Smooth muscle cell (in vitro differentiated cells): ENCODE measurements at regions not wholly inside any gene's neighbourhood (a gene's known extent, or its start where the extent isn't known, plus 50 kb on each side); places are given as distances from the start of the nearest gene placed in this dataset.
"Not testable (repeated sequence)": the region's sequence is repeated elsewhere in the genome, so short reads cannot be mapped to it uniquely, and the experiment has no call there.

ENCODE experiments used
- DNase-seq: peaks from one replicate; lab custom pipeline; 2025; ENCODE audit not compliant: unreplicated experiment; lab: John Stamatoyannopoulos, UW
- H2AFZ ChIP-seq: fragments of 200-600 bp; sonication (generic); 2 replicates; pipeline ENCODE4 v1.6.0; 2016; ENCODE audit warnings: antibody characterized with exemption, low read depth, mild to moderate bottlenecking
- H3F3A ChIP-seq: fragments of 200-600 bp; sonication (generic); 2 replicates; pipeline ENCODE4 v1.6.0; 2017; ENCODE audit warnings: antibody characterized with exemption, low read depth
- H3K27ac ChIP-seq: fragments of 200-600 bp; sonication (generic); 2 replicates; pipeline ENCODE4 v1.5.1; 2016; ENCODE audit warnings: low read depth, mild to moderate bottlenecking
- H3K27me3 ChIP-seq: fragments of 200-600 bp; sonication (generic); 2 replicates; pipeline ENCODE4 v1.6.1; 2016; ENCODE audit warnings: low read depth, mild to moderate bottlenecking
- H3K36me3 ChIP-seq: fragments of 200-600 bp; sonication (generic); 2 replicates; pipeline ENCODE4 v1.5.1; 2016; ENCODE audit warnings: low read depth
- H3K4me1 ChIP-seq: fragments of 200-600 bp; sonication (generic); 2 replicates; pipeline ENCODE4 v1.5.1; 2016; ENCODE audit warnings: low read depth
- H3K4me2 ChIP-seq: fragments of 200-600 bp; sonication (generic); 2 replicates; pipeline ENCODE4 v1.6.0; 2016; ENCODE audit warnings: mild to moderate bottlenecking
- H3K4me3 ChIP-seq: fragments of 200-600 bp; sonication (generic); 2 replicates; pipeline ENCODE4 v1.5.1; 2016; ENCODE audit warnings: mild to moderate bottlenecking
- H3K79me2 ChIP-seq: fragments of 200-600 bp; sonication (generic); 2 replicates; pipeline ENCODE4 v1.6.0; 2016; ENCODE audit warnings: low read depth, mild to moderate bottlenecking
- H3K9ac ChIP-seq: fragments of 200-600 bp; sonication (generic); 2 replicates; pipeline ENCODE4 v1.6.0; 2016; ENCODE audit warnings: low read depth
- H3K9me3 ChIP-seq: fragments of 200-600 bp; sonication (generic); replicated peaks from 2 replicates; pipeline ENCODE4 v1.5.1; 2016; ENCODE audit warnings: low read depth
- H4K20me1 ChIP-seq: fragments of 200-600 bp; sonication (generic); 2 replicates; pipeline ENCODE4 v1.6.0; 2016; ENCODE audit warnings: low read depth
- WGBS: methylation state at CpG from one replicate; pipeline ENCODE4 v1.1.7; 2016; ENCODE audit warnings: low lambda C conversion rate; 5-methylcytosine and 5-hydroxymethylcytosine counted together
- TF ChIP-seq, protein P1 (sequence below): fragments of 200-600 bp; sonication (generic); IDR thresholded peaks from 2 replicates; pipeline ENCODE4 v1.5.1; 2017; ENCODE audit warnings: borderline replicate concordance, mild to moderate bottlenecking, antibody characterized with exemption; ENCODE audit not compliant: insufficient read depth, poor library complexity, severe bottlenecking

DNA sequence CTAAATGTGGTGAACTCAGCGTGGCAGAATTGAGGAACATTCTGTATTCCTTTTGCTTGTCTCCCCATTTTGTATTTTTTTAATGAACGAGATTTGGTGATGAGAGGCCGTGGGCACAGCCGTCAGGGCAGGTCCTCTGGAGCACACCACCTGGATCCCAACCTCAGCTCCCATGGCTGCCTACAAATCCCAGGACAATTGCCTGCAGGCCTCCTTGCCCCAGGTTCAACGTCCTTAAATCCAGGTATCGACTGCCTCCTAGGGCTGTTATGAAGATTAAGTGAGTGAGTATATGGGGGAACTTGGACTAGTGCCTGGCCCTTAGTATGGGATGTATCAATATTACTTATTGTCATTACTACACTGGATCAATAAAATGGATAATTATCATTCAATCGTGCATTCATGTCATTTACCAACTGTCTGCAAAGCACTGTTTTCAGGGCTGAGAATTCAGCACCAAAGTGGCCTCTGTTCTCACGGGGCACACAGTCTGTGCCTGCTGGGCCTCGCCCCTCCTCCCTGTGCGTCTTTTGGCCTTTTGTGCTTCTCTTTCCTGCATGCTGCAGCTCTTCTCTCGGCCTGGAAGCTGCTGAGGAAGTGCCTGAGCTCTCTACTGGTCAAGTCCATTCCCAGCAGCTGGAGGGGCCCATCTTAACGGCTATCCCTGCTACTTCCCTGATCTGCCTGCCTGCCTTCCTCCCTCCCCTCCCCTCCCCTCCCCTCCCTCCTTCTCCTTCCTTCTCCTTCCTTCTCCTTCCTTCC, 1343.7 kb downstream of the BRD1 start:
- H2AFZ ChIP-seq, result no peak overlapping the region
- H4K20me1 ChIP-seq, result no peaks in the 10 kb centered on the region
- no peak overlapping the region for H3K4me3 ChIP-seq
- H3F3A ChIP-seq, result no peaks in the 10 kb centered on the region
- H3K36me3 ChIP-seq, result no peaks in the 10 kb centered on the region
- WGBS, result 66% methylated on average over 12 of the region's 12 CpGs
- H3K9me3 ChIP-seq, result no peaks in the 10 kb centered on the region
- peaks cover 8% of the 10 kb centered on the region for H3K27me3 ChIP-seq
- TF ChIP-seq, protein P1, sequence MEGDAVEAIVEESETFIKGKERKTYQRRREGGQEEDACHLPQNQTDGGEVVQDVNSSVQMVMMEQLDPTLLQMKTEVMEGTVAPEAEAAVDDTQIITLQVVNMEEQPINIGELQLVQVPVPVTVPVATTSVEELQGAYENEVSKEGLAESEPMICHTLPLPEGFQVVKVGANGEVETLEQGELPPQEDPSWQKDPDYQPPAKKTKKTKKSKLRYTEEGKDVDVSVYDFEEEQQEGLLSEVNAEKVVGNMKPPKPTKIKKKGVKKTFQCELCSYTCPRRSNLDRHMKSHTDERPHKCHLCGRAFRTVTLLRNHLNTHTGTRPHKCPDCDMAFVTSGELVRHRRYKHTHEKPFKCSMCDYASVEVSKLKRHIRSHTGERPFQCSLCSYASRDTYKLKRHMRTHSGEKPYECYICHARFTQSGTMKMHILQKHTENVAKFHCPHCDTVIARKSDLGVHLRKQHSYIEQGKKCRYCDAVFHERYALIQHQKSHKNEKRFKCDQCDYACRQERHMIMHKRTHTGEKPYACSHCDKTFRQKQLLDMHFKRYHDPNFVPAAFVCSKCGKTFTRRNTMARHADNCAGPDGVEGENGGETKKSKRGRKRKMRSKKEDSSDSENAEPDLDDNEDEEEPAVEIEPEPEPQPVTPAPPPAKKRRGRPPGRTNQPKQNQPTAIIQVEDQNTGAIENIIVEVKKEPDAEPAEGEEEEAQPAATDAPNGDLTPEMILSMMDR, result no peak
- no peak overlapping the region for H3K4me2 ChIP-seq
- no peak overlapping the region for H3K9ac ChIP-seq
- H3K79me2 ChIP-seq, result no peaks in the 10 kb centered on the region
- H3K27ac ChIP-seq, result no peak overlapping the region
- no peak for DNase-seq
- no peaks in the 10 kb centered on the region for H3K4me1 ChIP-seq

DNA sequence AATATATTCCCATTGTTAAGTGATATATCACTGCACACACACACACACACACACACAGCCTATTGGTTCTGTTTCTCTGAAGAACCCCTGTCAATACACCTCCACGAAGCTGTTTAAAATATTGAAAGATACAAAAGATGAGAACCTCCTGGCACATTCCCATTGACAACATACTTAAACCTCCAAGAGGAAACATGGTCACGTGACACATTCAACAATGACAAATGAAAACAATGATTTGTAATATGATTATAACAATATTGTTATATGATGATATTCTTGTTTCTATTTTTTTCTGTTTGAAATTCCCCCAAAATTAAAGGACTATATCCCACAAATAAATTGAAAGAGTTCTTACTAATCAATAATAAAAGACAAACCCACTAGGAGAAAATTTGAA, 1344.9 kb downstream of the BRD1 start:
- no peaks in the 10 kb centered on the region for H3K27me3 ChIP-seq
- no peaks in the 10 kb centered on the region for H3K4me1 ChIP-seq
- WGBS, result 87% methylated on average over 2 of the region's 2 CpGs

DNA sequence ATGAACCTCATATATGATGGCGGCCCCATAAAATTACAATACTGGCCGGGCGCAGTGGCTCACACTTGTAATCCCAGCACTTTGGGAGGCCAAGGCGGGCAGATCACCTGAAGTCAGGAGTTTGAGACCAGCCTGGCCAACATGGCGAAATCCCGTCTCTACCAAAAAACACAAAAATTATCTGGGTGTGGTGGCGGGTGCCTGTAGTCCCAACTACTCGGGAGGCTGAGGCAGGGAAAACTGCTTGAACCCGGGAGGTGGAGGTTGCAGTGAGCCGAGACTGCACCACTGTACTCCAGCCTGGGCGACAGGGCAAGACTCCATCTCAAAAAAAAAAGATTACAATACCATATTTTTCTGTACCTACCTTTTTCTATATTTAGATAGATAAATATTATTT, 1345.5 kb downstream of the BRD1 start:
- not testable (repeated sequence) for H3K27me3 ChIP-seq, H3K36me3 ChIP-seq, H3F3A ChIP-seq, H2AFZ ChIP-seq, H3K79me2 ChIP-seq, H3K9me3 ChIP-seq, H3K4me3 ChIP-seq, H3K27ac ChIP-seq, DNase-seq, H3K4me2 ChIP-seq, H4K20me1 ChIP-seq, H3K4me1 ChIP-seq, H3K9ac ChIP-seq
- 97% methylated on average over 11 of the region's 11 CpGs for WGBS

More for the DNA sequence above, 1344.9 kb downstream of the BRD1 start:
- Histone ChIP-seq H3K36me3 (no peaks in the 10 kb centered on the region), H2AFZ (no peak overlapping the region), H3K9me3 (no peaks in the 10 kb centered on the region), H3K4me3 (no peak overlapping the region), H3K4me2 (no peak overlapping the region), H3K27ac (no peak overlapping the region), H3F3A (no peaks in the 10 kb centered on the region), H4K20me1 (no peaks in the 10 kb centered on the region), H3K79me2 (no peaks in the 10 kb centered on the region), H3K9ac (no peak overlapping the region)
- TF ChIP-seq, protein P1, result no peak
- DNase-seq, result no peak

DNA sequence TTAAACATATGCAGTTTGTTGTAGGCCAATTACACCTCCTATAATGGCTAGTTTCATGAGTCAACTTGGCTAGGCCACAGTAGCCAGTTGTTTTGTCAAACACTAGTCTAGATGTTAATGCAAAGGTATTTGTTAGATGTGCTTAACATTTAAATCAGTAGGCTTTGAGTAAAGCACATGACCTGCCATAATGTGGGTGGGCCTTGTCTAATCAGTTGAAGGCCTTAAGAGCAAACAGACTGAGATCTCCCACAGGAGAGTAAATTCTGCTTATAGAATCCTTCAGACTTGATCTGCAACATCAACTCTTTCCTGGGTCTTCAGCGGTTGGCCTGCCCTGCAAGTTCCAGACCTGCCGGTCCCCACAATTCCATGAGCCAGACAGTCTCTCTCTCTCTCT, 1345.9 kb downstream of the BRD1 start:
- no peaks in the 10 kb centered on the region for H3K9me3 ChIP-seq
- no peaks in the 10 kb centered on the region for H3K4me1 ChIP-seq
- H3F3A ChIP-seq, result no peaks in the 10 kb centered on the region
- no peak for DNase-seq
- no peak overlapping the region for H3K27ac ChIP-seq
- TF ChIP-seq, protein P1, result no peak
- H3K9ac ChIP-seq, result no peak overlapping the region
- H2AFZ ChIP-seq, result no peak overlapping the region
- no peak overlapping the region for H3K4me2 ChIP-seq
- 98% methylated on average over 2 of the region's 2 CpGs for WGBS
- no peak overlapping the region for H3K4me3 ChIP-seq
- H3K79me2 ChIP-seq, result no peaks in the 10 kb centered on the region
- no peaks in the 10 kb centered on the region for H3K27me3 ChIP-seq
- H4K20me1 ChIP-seq, result no peaks in the 10 kb centered on the region
- no peaks in the 10 kb centered on the region for H3K36me3 ChIP-seq
